Lung (tissue), 11 donors: ENCODE measurements at regions not wholly inside any gene's neighbourhood (a gene's known extent, or its start where the extent isn't known, plus 50 kb on each side); places are given as distances from the start of the nearest gene placed in this dataset.

Source experiments
- ATAC-seq: fragments of 200-7000 bp; cut with Tn5 transposase; one replicate; pipeline ENCODE4 v1.9.1; 2020; ENCODE audit warnings: moderate number of reproducible peaks; ENCODE audit not compliant: insufficient read depth, low FRiP score
- DNase-seq, 3 donors: peaks; one replicate each; pipeline ENCODE4 v3.0.0-alpha.2; 2013 to 2017
- H3K27ac ChIP-seq, 2 donors: one replicate each; pipeline ENCODE4 v1.5.1; 2013; ENCODE audit warnings: mild to moderate bottlenecking in 2 of 2, moderate library complexity in 2 of 2, control low read depth in 1 of 2, inconsistent platforms in 1 of 2, low read depth in 1 of 2, low read length in 1 of 2
- H3K27me3 ChIP-seq, 3 donors: one replicate each; pipeline ENCODE4 v1.5.1; 2013; ENCODE audit warnings: low read length in 2 of 3; ENCODE audit not compliant: control insufficient read depth in 3 of 3, insufficient read depth in 3 of 3
- H3K36me3 ChIP-seq, 4 donors: one replicate each; pipeline ENCODE4 v1.5.1; 2013; ENCODE audit warnings: low read length in 4 of 4, mild to moderate bottlenecking in 1 of 4, moderate library complexity in 1 of 4; ENCODE audit not compliant: control insufficient read depth in 4 of 4, insufficient read depth in 4 of 4
- H3K4me1 ChIP-seq, 5 donors: one replicate each; pipeline ENCODE4 v1.5.1; 2013; ENCODE audit warnings: low read length in 5 of 5, mild to moderate bottlenecking in 2 of 5, moderate library complexity in 1 of 5; ENCODE audit not compliant: control insufficient read depth in 5 of 5, insufficient read depth in 5 of 5
- H3K4me3 ChIP-seq: one replicate; pipeline ENCODE4 v1.5.1; 2013; ENCODE audit warnings: mild to moderate bottlenecking, control low read depth, moderate library complexity
- H3K9ac ChIP-seq, 2 donors: one replicate each; pipeline ENCODE4 v1.5.1; 2013; ENCODE audit warnings: low read length in 2 of 2, control low read depth in 1 of 2; ENCODE audit not compliant: insufficient read depth in 1 of 2
- H3K9me3 ChIP-seq, 4 donors: one replicate each; pipeline ENCODE4 v1.5.1; 2013; ENCODE audit warnings: low read length in 3 of 4, mild to moderate bottlenecking in 1 of 4, moderate library complexity in 1 of 4; ENCODE audit not compliant: control insufficient read depth in 4 of 4, insufficient read depth in 3 of 4
- WGBS, 2 donors: extraction: QIAGEN DNeasy Blood & Tissue Kit; methylation state at CpG; one replicate each; pipeline ENCODE4 v1.1.7; 2013; 5-methylcytosine and 5-hydroxymethylcytosine counted together
- TF ChIP-seq, protein P1 (sequence below): IDR thresholded peaks from 2 replicates; pipeline ENCODE4 v1.5.1; 2012; ENCODE audit warnings: mild to moderate bottlenecking; ENCODE audit errors: control extremely low read depth, extremely low read depth
- donor health status: control.
- donor health status: control.
- donor health status: Bipolar disorder and iron deficiency.
- donor health status: healthy.
- donor health status: DM: yes; HTN: yes; CAD: no.

DNA sequence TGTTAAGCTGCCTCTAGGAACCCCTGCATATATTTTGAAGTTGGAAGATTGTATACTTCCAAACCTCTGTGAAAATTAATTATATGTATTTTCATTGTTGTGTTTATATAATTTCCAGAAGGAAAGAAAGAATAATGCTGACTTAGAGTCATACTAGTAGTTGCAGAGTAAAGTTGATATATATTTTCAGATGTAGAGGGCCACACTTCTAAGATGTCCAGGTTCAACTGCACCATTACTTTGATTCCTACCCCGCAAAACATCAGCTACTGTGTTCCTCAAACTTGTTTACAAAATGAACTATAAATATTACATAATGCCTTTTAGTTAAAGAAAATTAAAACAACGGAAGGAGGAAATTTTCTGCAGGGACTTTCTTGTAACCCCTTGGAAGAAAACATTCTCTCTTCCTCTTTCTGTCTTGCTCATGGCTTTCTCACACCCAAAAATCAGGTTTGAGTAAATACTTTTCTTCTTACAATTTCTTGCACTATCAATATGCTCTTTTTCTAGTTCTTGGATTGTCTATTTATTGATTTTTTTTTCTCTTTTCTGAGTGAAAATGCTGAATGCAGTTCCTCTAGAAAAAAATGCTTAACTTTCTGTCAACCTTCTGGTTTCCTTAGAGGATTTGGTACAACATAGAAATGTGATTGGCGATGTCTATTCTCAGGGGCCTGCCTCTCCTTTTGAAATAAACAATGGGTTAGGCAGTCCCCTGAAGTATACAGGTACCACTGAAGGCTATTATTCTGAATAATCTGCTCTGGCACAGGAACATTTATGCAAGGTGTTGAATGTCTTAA is 867.8 kb downstream of the TTLL7 start:
- H3K9ac ChIP-seq: no peak overlapping the region
- TF ChIP-seq, protein P1, sequence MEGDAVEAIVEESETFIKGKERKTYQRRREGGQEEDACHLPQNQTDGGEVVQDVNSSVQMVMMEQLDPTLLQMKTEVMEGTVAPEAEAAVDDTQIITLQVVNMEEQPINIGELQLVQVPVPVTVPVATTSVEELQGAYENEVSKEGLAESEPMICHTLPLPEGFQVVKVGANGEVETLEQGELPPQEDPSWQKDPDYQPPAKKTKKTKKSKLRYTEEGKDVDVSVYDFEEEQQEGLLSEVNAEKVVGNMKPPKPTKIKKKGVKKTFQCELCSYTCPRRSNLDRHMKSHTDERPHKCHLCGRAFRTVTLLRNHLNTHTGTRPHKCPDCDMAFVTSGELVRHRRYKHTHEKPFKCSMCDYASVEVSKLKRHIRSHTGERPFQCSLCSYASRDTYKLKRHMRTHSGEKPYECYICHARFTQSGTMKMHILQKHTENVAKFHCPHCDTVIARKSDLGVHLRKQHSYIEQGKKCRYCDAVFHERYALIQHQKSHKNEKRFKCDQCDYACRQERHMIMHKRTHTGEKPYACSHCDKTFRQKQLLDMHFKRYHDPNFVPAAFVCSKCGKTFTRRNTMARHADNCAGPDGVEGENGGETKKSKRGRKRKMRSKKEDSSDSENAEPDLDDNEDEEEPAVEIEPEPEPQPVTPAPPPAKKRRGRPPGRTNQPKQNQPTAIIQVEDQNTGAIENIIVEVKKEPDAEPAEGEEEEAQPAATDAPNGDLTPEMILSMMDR: no peak
- no peaks in the 10 kb centered on the region for H3K9me3 ChIP-seq
- no peaks in the 10 kb centered on the region for H3K36me3 ChIP-seq
- no peak overlapping the region for H3K27ac ChIP-seq
- WGBS, 2 donors: 70 to 83% methylated on average over 3 of the region's 3 CpGs
- DNase-seq: no peak
- H3K4me3 ChIP-seq: no peak overlapping the region
- no peak for ATAC-seq
- no peaks in the 10 kb centered on the region for H3K27me3 ChIP-seq
- H3K4me1 ChIP-seq: peaks cover 0 to 3% (median 0%) of the 10 kb centered on the region in 5 donors

DNA sequence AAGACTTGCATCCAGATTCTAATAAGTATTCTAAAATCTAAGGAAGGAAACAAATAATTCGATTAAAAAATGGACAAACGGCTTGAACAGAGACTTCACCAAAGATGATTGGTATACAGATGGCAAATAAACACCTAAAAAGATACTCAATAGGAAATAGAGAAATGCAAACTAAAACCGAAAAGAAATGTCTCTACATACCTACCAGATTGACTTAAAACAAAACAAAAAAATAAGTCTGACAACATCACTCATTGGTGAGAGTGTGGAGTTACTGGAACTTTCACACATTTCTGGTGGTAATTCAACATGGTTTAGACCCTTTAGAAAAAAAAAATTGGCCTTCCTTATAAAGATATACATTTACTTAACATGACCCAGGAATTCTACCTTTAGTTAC is 869.8 kb downstream of the TTLL7 start:
- WGBS, 2 donors: 88 to 95% methylated on average over 3 of the region's 3 CpGs

DNA sequence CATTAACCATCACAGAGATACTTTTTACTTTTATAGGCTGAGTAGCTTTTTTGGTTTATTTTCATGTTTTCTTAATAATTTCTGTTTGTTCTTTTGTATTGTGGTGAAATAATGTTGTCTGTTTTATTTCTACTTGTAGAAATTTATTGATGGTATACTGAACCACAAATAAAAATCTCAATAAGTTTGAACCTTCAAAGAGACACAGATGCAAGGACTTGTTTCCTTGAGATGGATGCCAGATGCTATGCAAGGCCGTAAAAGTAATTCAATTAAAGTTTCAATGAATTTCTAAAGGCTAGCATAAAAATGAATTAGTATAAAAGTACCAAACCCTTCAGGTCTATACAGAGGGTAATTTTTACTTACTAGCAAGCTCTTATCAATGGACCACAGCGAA is 873.5 kb downstream of the TTLL7 start:
- TF ChIP-seq, protein P1: no peak
- no peak overlapping the region for H3K4me3 ChIP-seq

More for the DNA sequence above, 869.8 kb downstream of the TTLL7 start:
- no peak overlapping the region for H3K9ac ChIP-seq
- no peak overlapping the region for H3K4me3 ChIP-seq
- H3K9me3 ChIP-seq: no peaks in the 10 kb centered on the region
- ATAC-seq: no peak
- H3K4me1 ChIP-seq: peaks cover 0 to 3% (median 0%) of the 10 kb centered on the region in 5 donors
- no peak overlapping the region for H3K27ac ChIP-seq
- no peaks in the 10 kb centered on the region for H3K36me3 ChIP-seq
- no peak for DNase-seq
- TF ChIP-seq, protein P1: no peak
- H3K27me3 ChIP-seq: no peaks in the 10 kb centered on the region

More for the DNA sequence above, 873.5 kb downstream of the TTLL7 start:
- H3K27me3 ChIP-seq: no peaks in the 10 kb centered on the region
- H3K27ac ChIP-seq: no peak overlapping the region
- no peak overlapping the region for H3K9ac ChIP-seq
- DNase-seq (no peak), ATAC-seq (no peak)
- 91 to 92% methylated on average over 2 of the region's 2 CpGs for WGBS, 2 donors
- H3K9me3 ChIP-seq: no peaks in the 10 kb centered on the region
- H3K36me3 ChIP-seq: no peaks in the 10 kb centered on the region
- H3K4me1 ChIP-seq: no peaks in the 10 kb centered on the region
